ENCODE measurements at regions not wholly inside any gene's neighbourhood (a gene's known extent, or its start where the extent isn't known, plus 50 kb on each side); places are given as distances from the start of the nearest gene placed in this dataset. TPM values are rescaled to one million over a fixed set of nuclear protein-coding genes. Genes with fewer than 3 reads are reported as not detected.
"Not testable (repeated sequence)": the region's sequence is repeated elsewhere in the genome, so short reads cannot be mapped to it uniquely, and the experiment has no call there.

DNA sequence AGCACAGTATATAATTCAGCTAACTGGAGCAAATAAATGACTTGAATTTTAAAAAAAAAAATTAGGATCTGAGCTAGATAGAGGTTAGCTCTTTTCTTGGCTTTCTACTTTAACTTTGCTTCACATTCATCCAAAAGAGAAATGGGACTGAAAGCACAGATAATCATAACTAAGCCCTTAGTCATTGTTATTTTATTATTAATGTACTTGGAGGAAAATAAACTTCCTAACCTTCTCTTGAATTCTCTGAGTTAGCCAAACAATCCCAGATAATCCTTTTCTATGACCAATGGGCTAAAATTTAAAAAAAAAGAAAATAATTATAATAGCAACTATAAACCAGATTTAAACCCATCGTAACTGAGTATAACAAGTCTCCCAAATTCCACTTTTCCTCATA is 57.6 kb upstream of the RASA1 start:
- DNase-seq = no peak

DNA sequence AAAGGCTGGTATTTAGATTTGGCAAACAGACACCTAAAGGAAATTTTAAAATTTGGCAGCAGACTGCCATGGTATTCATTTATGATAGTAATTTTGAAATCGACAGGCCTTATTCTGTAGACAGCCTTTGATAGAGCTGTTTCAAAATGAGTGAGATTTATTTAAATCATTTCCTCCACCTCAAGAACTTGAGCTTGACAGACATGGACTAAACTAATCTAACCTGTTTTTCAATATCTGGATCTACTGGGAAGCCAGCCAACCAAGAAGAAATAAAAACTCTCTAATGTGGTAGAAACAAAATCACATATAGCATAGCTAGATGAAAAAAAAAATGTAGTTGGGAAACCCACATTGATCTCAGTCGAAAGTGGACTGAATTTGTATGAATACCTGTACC is 56.9 kb upstream of the RASA1 start:
- DNase-seq = peak; percentile 44

DNA sequence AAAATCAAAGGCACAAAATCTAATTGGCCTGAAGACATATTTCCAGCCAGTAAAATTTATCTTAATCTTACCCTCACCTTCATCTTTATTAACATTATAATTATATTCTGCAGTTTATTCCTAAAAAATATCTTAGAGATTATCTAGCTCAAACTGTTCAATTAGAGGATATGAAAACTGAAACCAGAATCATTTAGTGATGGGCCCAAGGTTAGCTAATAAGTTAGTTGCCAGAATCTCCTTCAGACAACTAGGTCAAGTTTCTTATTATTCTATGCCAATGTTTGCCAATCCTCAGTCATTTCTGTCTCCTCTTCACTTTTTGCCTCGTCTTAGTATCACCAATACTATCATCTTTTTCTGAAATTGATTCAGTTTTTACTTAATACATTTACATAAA is 56.0 kb upstream of the RASA1 start:
- DNase-seq = no peak

DNA sequence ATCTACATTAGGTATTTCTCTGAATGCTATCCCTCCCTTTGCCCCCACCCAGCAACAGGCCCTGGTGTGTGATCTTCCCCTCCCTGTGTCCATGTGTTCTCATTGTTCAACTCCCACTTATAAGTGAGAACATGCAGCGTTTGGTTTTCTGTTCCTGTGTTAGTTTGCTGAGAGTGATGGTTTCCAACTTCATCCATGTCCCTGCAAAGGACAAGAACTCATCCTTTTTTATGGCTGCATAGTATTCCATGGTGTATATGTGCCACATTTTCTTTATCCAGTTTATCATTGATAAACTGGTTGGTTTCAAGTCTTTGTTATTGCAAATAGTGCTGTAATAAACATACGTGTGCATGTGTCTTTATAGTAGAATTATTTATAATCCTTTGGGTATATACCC is 55.5 kb upstream of the RASA1 start:
- DNase-seq = not testable (repeated sequence)

DNA sequence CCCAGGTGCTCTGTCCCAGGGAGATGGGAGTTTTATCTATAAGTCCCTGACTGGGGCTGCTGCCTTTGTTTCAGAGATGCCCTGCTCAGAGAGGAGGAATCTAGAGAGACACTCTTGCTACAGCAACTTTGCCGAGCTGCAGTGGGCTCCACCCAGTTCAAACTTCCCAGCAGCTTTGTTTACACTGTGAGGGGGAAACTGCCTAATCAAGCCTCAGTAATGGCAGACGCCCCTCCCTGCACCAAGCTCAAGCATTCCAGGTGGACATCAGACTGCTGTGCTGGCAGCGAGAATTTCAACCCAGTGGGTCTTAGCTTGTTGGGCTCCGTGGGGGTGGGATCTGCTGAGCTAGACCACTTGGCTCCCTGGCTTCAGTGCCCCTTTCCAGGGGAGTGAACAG is 50.2 kb upstream of the RASA1 start:
- not testable (repeated sequence) for DNase-seq

Small RNA genes in the stretch of these regions (small RNA-seq; reads per million reads assigned to genes)
- gene MIR4280 (ENCODE audit: low replicate concordance) = not detected
- not detected for gene RN7SKP34 (ENCODE audit: low replicate concordance)

Measured in tongue (tissue), 2 donors.